ENCODE measurements at regions not wholly inside any gene's neighbourhood (a gene's known extent, or its start where the extent isn't known, plus 50 kb on each side); places are given as distances from the start of the nearest gene placed in this dataset.
"Not testable (repeated sequence)": the region's sequence is repeated elsewhere in the genome, so short reads cannot be mapped to it uniquely, and the experiment has no call there.

DNA sequence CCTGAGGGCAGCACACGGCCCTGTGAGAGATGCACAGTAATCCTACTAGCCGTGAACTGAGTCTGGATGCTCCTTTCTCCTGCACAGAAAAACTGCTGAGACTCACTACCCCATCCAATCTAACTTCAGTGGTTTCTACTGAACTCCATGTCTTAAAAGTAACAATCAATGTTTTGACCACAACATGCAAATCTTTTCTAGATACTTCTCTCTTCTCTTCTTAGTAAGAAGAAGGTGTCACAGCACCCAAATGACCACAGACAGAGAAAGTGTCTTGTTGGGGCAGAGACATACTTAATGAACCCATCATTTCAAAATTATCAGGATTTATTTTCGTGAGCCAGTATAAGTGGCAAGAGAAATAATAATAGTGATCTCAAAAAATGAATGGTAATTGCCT lies 285.8 kb upstream of the MEF2C start:
- no peak for DNase-seq

DNA sequence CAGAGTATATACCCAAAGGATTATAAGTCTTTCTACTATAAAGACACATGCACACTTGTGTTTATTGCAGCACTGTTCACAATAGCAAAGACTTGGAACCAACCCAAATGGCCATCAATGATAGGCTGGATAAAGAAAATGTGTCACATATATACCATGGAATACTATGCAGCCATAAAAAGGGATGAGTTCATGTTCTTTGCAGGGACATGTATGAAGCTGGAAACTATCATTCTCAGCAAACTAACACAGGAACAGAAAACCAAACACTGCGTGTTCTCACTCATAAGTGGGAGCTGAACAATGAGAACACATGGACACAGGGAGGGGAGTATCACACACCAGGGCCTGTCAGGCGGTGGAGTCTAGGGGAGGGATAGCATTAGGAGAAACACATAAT lies 281.7 kb upstream of the MEF2C start:
- not testable (repeated sequence) for DNase-seq

DNA sequence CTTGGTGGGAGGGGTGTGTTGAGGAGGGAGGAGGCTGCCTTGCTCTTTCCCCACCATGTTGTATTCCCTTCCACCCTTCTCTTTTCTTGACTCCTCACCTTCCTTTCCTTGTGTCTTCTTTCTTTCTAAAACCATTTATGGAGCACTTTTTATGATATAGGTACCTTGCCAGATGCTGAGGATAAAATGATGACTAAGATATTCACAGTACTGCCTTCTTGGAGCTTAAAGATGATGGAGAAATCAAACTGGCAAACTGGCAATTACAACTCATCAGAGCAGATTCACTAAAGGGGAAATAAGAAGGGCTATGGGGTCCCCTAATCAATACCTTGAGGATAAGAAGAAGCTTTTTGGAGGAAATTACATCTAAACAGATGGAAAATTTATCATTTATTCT lies 273.2 kb upstream of the MEF2C start:
- no peak for DNase-seq

DNA sequence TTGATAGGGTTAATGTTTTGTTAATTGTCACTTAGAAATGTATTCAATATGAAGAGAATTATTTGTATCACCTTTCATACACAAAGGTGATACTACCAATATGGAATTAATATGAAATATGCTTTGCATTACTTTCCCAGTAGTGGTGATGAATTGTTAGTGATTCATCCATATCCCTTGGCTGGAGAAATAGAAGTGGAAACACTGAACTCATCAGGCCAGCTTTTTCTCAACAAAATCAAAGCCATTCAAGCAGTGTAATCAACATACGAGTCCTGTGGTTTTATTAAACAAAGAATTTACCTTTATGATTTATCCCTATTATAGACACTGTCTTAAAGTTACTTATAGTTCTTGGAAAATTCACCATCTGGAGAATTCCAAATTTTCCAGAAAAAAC lies 264.0 kb upstream of the MEF2C start:
- DNase-seq: no peak

DNA sequence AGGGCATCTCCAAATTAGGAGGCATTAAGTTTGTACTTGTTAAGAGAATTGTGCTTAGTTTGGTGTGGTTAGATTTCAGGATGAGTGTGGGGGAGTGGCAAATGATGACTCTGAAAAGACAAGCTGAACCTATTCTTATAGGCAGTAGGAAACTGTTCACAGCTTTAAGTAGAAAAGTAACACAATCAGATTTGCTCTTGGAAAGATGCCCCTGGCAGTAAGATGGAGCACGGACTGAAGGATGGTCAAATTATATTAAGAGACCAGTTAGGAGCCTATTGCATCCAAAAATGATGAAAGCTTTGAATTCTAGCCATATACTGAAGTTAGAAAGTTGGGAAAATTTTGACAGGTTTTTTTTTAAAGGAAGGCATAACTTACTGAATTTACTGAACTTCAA lies 254.2 kb upstream of the MEF2C start:
- no peak for DNase-seq

DNA sequence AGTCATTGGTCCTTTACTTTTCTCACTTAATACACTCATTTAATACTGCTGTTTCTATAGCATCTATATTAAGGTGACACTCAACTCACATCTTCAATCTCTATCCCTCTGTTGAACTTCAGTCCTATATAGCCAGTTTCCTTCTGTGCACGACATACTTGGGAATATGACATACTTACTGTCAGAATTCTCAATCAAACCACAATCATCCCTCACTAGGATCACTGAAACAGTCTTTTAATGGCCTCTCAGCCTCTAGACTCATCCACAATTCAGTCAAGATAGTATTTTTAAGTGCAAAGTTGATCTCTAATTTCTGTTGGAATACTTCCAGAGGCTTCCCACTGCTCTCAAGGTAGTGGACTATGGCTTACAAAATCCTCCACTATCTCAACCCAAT lies 251.0 kb upstream of the MEF2C start:
- no peak for DNase-seq

DNA sequence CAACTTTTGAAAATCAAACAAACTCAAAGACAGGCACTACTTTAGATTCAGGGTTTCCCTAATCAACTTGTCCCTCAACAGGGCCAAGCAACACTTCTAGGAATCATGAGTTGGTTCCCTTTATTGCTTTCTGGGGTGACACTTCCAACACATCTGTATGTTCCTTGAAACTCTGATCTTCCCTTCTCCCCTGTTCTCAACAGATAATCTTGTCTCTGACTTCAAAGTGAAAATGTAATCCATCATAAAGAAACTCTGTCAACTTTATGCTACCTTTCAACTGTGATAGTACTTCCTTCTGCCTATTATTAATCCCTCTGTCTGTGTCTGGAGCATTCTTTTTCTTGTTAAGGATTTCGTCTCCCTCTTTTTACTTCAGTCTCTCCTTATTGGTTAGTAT lies 250.1 kb upstream of the MEF2C start:
- no peak for DNase-seq

DNA sequence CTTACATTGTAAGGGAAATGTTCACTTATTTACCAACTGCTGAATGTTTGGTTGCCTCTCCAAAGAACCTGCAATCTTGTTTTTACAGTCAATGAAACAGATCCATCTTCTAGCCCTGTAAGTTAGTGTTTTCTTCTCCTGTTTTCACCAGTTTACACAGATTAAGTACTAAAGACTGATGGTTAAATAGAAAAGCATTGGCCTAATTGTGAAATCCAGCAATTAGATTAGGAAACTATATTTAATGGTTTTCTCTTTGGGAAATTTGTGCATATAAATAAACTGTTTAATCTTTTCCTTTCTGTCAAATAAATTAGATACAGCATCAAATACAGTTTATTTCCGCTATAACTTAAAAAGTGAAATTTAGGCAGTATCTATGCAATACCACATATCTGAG lies 247.9 kb upstream of the MEF2C start:
- no peak for DNase-seq

DNA sequence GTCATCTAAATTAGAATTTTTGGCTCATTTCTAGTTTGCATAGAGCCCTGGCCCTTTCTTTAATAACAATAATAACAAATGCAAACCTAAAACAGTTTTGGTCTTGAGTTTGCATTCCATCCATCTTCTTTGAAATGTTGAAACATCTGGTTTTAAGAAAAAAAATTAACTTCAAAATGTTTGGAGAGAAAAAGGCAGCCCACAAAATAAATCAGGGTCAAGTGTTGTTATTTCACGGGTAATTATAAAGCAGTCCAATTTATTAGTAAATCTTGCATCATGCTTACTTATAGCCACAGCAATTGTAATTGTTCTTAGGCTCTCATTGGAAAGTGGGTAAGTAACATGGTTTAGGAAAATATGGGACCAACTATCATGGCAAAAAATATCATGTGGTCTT lies 247.0 kb upstream of the MEF2C start:
- no peak for DNase-seq

DNA sequence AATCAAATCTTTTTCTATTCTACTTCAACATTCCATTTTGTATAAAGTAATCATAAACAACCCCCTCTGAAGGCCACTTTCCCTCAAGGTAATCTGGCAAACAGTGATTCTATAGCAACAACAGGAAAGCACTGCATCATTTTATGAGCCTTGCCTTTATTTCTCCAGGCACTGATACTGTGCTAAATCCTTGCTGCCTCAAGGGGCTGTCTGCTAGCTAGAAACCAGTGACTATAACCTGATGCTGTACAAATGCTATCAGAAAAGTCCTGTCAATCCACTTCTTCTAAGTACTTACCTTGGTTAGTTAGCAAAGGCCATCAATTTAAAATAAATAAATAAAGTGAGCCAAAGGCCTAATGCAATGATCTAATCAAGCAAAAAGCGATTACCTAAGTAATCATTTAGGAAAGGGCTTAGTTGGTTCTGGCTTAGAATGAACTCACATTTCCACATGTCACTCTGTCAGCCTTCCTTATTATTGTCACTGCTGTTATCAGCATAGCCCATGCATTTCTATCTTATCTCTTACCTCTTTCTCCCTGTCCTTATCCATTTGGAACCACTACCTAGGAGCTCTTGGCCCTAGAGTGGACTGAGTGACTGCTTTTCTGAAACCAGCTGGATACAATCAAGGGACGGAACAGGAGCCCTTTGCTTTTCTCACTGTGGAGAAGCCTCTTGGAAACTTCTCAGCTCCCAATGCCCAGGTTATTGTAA lies 246.1 kb upstream of the MEF2C start:
- DNase-seq: no peak

DNA sequence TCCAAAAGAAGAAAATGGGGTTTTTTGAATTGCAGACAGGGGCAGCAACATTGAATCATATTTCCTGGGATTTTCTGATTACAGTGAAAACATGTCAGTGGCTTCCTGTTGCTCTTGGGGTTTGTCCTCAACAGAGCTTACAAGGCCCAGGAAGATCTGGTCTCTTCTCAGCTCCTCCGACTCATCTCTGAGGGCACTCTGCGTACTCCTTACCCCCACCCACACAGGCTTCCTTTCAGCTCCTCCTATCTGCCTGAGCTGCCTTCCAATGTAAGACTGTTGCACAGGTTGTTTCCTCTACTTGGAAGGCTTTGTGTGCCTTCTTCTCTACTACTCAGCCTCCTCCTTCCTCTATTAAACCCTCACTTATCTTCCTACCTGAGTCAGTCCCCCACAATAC lies 245.1 kb upstream of the MEF2C start:
- no peak for DNase-seq

DNA sequence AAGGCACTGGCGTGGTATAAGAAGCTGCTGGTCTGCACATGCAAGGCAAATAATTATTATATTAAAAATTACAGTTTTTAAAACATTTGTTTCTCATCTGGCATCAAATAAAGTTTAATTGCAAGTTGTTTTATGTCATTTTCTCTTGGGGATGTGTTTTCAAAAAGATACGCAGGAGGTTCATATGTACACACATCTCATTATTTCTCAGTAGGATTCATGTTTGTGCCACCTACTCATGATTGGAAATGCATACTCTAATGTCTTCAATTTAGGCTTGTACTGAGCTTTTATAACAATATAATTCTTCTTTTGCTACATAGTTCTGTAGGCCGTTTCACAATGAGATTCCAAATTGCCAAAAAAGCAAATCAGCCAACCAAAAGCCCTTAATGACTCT lies 244.2 kb upstream of the MEF2C start:
- no peak for DNase-seq

DNA sequence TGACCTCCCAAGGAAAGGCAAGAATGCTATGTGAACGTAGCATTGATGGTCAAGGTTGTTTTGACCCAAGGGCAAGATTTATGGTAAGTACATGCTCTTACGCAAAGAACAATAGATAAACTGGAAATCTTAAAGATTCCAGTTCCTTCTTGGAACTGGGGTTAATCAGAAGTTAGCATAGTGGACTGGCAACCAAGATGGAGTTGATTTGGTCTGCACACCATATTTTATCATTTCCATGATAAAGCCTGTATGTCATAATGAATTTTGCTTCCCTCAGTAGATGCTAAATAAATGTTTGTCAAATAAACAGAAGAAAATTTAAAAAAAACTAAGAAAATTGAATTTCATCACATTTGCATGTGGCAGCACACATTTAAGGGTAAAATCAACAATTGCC lies 242.4 kb upstream of the MEF2C start:
- DNase-seq: no peak

DNA sequence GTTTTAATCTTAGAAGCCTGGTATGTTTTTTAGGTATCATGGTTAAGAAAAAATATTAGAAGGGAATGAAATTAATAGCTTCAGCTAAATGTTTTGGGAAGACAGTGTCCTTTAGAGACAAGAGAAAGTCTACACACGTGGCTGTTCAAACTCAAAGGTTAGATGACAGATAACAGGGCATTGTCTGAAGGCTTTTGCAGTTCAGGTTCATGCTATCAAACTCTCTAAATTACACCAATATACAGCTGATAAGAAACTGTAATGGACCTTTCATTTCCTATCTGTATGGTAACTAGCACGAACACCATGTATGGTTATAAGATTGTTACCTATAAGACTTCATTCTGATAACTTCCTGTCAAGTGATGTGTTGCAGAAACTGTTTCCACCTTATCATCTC lies 240.6 kb upstream of the MEF2C start:
- no peak for DNase-seq

DNA sequence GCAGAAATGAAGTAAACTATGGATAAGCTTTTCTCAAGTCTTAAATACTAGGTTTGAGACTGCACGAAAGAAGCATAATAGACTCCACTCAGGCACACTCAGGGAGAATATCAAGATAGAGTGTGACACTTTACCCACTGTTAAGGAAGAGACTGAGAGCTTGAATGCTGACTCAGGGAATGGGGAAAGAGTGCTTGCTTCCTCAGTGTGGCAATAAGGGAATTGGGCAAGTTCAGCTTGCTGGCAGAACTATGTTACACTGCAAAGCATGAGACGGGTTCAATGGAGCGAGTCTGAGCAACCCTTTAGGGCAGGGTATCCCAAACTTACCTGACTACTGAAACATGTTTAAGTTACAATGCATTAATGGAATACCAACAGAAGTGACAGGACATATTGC lies 237.7 kb upstream of the MEF2C start:
- DNase-seq: no peak

DNA sequence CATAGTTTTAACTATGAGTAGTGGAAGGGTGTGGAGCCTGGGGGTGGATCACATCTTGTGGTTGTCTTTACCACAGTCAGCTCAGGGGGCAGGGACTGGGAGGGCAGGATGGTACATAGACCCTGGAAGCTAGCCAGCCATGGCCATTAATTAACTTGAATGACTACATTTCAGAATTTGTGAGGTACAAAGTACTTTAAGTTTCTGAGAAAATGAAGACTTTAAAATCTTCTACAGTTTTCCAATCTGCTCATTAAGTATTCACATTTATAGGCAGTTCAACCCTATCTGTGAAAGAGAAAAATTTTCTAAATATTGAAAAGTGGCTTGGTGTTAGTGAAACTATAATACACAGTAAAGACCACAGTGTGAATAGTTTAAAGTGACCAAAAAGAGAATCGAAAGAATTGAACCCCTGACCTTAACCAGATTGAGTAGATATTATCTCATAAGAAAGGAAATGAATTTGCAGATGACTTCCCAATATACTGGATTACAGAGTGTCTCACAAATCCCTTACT lies 234.2 kb upstream of the MEF2C start:
- no peak for DNase-seq

DNA sequence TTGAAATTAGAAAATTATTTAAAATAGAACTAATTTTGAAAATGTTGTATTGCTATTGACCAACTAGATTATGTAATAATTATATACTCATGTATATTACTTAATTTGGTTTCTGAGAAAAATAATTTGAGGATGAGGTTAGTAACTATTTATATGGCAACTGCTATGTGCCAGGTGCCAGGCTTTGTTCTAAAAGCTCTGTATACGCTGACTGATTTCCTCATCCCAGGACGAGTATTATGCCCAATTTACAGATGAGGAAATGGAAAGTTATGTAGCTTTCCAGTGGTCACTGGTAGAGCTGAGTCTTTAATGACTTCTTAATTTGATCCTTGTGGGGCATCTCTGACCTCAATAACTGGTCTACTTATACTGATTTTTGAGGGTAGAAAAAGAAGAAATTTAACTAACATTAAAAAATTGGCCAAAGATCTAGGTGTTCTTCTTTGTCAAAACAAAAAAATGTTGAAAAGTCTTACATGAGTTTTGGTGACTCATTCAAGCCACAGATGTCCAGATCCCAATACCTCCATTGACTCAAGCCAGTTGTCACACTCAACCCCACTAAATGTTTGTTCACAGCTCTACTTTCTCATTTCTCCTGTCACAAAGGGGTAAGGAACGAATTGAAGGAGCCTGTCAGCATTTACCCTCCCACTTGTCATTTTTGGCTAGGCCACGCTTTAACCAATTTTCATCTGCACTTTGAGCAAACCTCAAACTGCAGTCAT lies 228.1 kb upstream of the MEF2C start:
- no peak for DNase-seq

DNA sequence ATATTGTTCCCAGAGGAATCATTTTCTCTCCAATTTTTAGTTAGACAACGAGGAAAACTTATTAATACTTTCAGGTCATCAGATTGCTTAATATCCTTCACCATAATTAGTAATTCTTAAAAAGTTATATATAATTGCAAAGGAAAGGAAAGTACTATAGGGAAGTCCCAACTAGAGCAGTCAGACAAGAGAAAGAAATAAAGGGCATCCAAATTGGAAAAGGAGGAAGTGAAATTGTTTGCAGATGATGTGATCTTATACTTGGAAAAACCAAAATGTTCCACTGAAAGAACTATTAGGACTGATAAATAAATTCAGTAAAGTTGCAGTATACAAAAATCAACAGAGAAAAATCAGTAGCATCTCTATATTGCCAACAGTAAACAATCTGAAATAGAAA lies 223.5 kb upstream of the MEF2C start:
- DNase-seq: no peak

DNA sequence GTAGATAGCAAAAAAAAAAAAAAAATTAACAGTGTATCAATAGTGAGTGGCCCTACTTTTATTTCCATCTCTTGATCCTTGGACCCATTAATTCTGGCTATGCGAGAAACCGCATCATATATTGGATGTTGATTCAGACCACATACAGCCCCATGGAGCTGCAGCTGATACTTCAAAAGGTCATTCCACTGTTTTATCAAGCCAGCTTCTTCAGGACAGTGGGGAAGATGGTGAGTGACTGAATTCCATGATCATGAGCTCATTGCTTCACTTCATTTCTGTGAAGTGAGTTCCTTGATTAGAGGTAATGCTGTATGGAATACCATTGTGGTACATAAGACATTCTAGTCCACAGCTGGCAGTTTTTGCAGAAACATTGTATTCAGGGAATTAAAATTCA lies 222.9 kb upstream of the MEF2C start:
- DNase-seq: no peak

DNA sequence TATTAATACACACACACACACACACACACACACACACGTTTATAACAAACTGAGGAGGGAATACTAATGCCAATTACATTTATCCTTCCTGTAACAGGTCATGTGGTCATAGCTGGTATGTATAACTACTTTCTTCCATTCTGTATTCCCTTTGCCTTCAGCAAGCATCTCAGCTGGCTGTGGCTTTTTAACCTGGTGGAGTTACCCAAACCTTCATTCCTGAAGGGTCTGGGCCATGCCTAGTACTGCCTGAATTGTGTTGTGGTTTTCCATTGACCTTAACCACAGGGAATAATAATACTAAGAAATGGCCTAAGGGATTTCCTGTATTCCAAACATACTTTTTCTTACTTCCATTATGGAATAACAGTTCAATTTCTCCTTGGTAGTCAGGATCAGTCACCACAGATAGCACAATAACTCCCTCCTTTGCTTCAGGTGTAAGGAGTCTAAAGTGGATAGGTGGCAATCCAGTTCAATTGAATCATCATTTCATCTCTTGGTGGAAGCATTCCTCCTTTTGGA lies 222.2 kb upstream of the MEF2C start:
- DNase-seq: no peak

DNA sequence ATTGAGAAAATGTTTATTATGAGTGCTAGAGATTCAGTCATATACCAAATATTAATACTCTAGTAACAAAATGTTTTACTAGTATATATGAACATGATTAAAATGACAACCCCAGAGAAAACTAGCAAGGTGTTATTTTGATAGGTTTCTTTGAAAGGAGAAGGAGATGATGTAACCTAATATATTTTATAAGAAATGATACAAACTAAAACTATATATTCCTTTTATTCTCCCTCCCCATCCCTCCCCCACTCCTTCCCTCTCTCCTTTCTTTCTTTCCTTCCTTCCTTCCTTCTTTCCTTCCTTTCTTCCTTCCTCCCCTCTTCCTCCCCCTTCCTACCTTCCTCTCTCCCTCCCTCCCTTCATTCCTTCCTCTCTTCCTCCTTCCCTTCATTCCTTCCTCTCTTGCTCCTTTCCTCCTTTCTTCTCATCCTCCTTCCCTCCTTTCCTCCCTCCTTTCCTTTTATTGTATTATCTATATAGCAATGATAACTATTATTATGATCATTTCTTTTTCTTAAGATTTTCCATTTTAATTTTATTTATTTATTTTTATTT lies 215.3 kb upstream of the MEF2C start:
- DNase-seq: no peak

DNA sequence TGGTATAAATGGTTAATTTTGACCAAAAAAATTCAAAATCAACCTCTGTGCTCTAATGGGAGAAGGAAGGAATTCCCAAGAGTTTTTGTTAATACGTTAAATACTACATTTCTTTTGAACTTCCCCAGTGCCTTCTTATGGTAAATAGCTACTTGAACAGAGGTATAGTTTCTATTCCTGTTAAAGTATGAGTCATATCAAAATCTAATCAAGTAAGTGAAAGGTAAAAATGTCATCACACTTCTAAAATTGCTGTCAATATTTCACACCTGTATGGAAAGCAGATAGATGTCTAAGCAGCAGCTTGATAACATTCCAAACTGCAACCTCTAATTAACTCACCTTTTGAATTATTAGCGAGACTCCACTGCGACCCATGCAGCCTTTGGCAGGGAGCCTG lies 214.1 kb upstream of the MEF2C start:
- no peak for DNase-seq

DNA sequence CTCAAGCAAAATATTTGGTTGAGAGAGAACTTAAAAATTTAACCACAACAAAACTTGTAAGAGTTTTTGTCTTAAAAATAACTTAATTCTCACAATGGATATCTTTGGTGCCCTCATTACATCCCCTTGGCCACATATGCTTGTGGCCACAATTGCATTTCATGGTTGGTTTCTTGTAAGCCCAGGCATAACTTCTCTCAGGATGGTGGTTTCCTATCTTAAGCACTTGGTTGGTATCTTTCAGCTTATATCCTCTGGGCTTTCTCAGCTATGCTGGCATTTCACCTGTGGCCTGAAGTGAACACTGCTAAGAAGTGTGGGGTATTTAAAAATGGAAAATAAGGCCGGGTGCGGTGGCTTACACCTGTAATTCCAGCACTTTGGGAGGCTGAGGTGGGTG lies 212.4 kb upstream of the MEF2C start:
- no peak for DNase-seq

DNA sequence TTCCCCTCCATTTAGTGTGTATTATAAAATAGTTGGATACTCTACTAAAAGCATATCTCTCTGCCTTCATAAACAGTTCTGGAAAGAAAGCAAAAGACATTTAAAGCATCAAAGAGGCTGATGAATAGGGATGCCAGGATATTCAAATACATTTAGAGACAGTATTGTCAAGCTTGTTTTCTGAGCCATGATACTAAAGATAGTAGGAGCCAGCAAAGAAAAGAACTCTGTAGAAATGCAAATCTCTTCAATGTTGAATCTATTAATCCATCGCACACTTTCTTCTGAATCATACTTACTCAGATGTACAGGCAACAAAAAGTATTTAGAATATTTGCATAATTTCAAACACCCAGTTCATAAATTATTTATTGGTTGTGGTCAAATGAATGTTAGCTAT lies 207.1 kb upstream of the MEF2C start:
- no peak for DNase-seq

Measured in CD4-positive, alpha-beta T cell treated with Interleukin-12 subunit alpha and Interleukin-12 subunit beta, for 1 hour (primary cell).